Ectodermal cell (in vitro differentiated cells): ENCODE measurements at regions not wholly inside any gene's neighbourhood (a gene's known extent, or its start where the extent isn't known, plus 50 kb on each side); places are given as distances from the start of the nearest gene placed in this dataset.

Source experiments
- H3K27ac ChIP-seq: 2 replicates; pipeline ENCODE4 v1.7.0; 2013; ENCODE audit warnings: mild to moderate bottlenecking, low read depth, low read length; ENCODE audit not compliant: insufficient read depth, poor library complexity, severe bottlenecking
- H3K27me3 ChIP-seq: 2 replicates; pipeline ENCODE4 v1.7.0; 2013; ENCODE audit warnings: mild to moderate bottlenecking, low read length; ENCODE audit not compliant: insufficient read depth, control insufficient read depth, poor library complexity, severe bottlenecking
- H3K36me3 ChIP-seq: one replicate; pipeline ENCODE4 v1.7.0; 2013; ENCODE audit warnings: low read length; ENCODE audit not compliant: control insufficient read depth, insufficient read depth
- H3K4me1 ChIP-seq: one replicate; pipeline ENCODE4 v1.7.0; 2013; ENCODE audit warnings: low read length; ENCODE audit not compliant: control insufficient read depth, insufficient read depth
- H3K4me3 ChIP-seq: 2 replicates; pipeline ENCODE4 v1.7.0; 2013; ENCODE audit warnings: low read depth, low read length, control low read depth; ENCODE audit not compliant: insufficient read depth
- H3K9me3 ChIP-seq: 2 replicates; pipeline ENCODE4 v1.7.0; 2013; ENCODE audit warnings: mild to moderate bottlenecking, low read length, moderate library complexity; ENCODE audit not compliant: control insufficient read depth
- WGBS, 2 experiments: methylation state at CpG; one replicate each; pipeline ENCODE4 v1.1.7; 2013; ENCODE audit warnings: missing lambda C conversion rate in 2 of 2; 5-methylcytosine and 5-hydroxymethylcytosine counted together

DNA sequence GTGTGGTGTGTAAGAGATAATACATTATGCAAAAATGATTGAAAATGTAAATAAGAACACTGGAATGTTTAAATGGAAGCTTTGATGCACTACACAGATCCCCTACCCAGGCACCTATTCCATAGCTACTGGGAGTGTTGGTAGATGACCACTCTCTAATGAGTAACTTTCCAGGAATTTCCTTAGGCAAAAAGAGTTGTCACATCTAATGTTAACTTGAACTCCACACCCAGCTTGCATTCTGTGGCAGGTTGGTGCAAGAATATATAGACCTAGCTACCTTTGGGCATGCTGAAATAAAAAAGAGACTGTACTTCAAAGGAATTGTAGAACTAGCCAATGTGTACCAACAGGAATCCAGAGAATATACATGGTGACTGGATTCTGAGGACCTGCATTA is 1254.2 kb upstream of the EYS start:
- H3K4me3 ChIP-seq: no peak overlapping the region
- H3K4me1 ChIP-seq: no peaks in the 10 kb centered on the region
- H3K27me3 ChIP-seq: no peaks in the 10 kb centered on the region
- H3K9me3 ChIP-seq: no peaks in the 10 kb centered on the region
- no peak overlapping the region for H3K27ac ChIP-seq
- no peaks in the 10 kb centered on the region for H3K36me3 ChIP-seq

DNA sequence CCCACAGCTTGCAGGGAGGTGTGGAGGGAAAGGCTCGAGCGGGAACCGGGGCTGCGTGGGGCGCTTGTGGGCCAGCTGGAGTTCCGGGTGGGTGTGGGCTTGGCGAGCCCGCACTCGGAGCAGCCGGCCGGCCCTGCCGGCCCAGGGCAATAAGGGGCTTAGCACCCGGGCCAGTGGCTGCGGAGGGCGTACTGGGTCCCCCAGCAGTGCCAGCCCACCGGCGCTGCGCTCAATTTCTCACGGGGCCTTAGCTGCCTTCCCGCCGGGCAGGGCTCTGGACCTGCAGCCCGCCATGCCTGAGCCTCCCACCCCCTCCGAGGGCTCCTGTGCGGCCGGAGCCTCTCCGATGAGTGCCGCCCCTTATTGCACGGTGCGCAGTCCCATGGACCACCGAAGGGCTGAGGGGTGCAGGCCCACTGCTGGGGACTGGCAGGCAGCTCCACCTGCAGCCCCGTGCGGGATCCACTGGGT is 1242.2 kb upstream of the EYS start:
- Histone ChIP-seq H3K36me3 (no peaks in the 10 kb centered on the region), H3K4me1 (no peaks in the 10 kb centered on the region), H3K27me3 (no peaks in the 10 kb centered on the region), H3K4me3 (no peak overlapping the region), H3K9me3 (no peaks in the 10 kb centered on the region), H3K27ac (no peak overlapping the region)
- WGBS, 2 experiments: 96 to 97% methylated on average over 32 of the region's 32 CpGs

GRCh38 chr6:66948106-66948505 is 1241.1 kb upstream of the EYS start:
- Histone ChIP-seq H3K4me3 (no peak overlapping the region), H3K27me3 (no peaks in the 10 kb centered on the region), H3K9me3 (no peaks in the 10 kb centered on the region), H3K4me1 (no peaks in the 10 kb centered on the region), H3K36me3 (no peaks in the 10 kb centered on the region), H3K27ac (no peak overlapping the region)
- 14 to 50% methylated on average over 1 to 2 of the region's 2 CpGs for WGBS, 2 experiments

DNA sequence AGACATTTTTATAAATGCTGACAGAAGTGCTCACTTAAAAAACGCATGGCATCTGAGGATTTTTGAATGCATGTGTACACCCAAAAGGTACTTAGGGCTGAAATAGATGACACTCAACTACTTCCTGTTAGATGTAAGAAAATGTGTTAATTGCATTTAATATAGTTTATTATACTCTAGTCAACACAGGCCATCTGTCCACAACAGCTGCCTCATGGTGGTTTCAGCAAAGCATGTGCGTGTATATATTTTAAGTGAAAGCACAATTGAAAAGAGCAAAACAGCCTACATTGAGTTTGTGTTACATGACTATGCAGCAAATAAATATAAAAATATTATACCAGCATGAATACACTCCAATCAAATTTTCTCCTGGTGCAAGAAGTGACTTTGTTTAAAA is 1233.0 kb upstream of the EYS start:
- WGBS, 2 experiments: 97 to 100% methylated on average over 1 to 2 of the region's 2 CpGs
- Histone ChIP-seq H3K36me3 (no peaks in the 10 kb centered on the region), H3K4me3 (no peak overlapping the region), H3K9me3 (no peaks in the 10 kb centered on the region), H3K27me3 (no peaks in the 10 kb centered on the region), H3K4me1 (no peaks in the 10 kb centered on the region), H3K27ac (no peak overlapping the region)

DNA sequence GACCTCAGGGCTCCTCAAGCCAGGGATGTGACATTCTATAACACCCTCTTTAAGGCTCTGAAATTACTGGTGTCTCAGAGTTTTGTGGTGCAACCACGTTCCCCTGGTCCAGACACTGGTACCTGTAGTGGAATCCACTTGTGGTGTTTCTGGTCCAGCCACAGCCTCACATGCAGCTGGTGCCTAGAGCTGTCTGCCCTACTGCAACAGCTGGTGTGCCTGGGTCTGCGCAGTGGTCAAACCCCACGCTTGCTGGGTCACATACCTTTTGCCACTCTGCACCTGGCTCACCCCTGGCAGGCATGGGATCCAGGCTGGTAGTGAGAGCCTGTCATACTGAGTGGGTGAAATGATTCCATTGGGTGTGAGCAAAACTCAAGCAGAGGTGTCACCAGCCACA is 1230.2 kb upstream of the EYS start:
- Histone ChIP-seq H3K9me3 (no peaks in the 10 kb centered on the region), H3K36me3 (no peaks in the 10 kb centered on the region), H3K4me1 (no peaks in the 10 kb centered on the region), H3K27ac (no peak overlapping the region), H3K4me3 (no peak overlapping the region), H3K27me3 (no peaks in the 10 kb centered on the region)
- 87 to 91% methylated on average over 3 of the region's 3 CpGs for WGBS, 2 experiments

DNA sequence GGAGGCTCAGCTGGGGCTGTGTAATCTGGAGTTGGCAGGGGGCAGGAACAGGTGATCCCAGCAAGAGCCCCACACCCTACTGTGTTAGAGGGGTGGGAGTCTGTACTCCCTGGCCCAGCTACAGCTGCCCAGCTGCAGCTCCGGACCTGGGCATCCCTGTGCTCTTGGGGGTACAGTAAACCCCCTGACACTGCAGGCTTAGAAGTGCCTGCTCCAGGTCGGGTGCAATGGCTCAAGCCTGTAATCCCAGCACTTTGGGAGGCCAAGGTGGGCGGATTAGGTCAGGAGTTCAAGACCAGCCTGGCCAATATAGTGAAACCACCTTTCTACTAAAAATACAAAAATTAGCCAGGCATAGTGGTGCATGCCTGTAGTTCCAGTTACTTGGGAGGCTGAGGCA is 1228.6 kb upstream of the EYS start:
- Histone ChIP-seq H3K4me1 (no peaks in the 10 kb centered on the region), H3K36me3 (no peaks in the 10 kb centered on the region), H3K4me3 (no peak overlapping the region), H3K27me3 (no peaks in the 10 kb centered on the region), H3K27ac (no peak overlapping the region), H3K9me3 (no peaks in the 10 kb centered on the region)
- WGBS, 2 experiments: 86 to 92% methylated on average over 3 of the region's 3 CpGs

DNA sequence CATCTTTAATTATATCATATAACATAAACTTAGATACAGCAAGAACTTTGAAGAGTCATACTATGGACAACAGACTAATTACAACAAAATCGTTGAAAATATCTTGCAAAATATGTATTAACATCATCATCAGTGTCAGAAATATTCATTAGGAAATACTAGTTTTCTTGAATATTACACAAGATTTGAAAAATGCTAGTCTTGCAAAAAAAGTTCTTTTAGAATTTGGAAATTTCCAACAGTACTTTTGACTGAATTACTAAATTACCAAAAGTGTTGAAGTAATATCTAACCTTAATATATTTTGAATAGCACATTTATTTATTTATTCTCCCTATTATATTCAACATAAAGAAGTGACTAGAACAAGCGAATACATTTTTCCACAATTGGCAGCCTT is 1224.8 kb upstream of the EYS start:
- Histone ChIP-seq H3K27ac (no peak overlapping the region), H3K9me3 (no peaks in the 10 kb centered on the region), H3K4me3 (no peak overlapping the region), H3K4me1 (no peaks in the 10 kb centered on the region), H3K36me3 (no peaks in the 10 kb centered on the region), H3K27me3 (no peaks in the 10 kb centered on the region)
- 90 to 93% methylated on average over 1 to 2 of the region's 2 CpGs for WGBS, 2 experiments

- 83 to 88% methylated on average over 1 to 2 of the region's 2 CpGs for WGBS, 2 experiments
- H3K9me3 ChIP-seq: peaks cover 7% of the 10 kb centered on the region
- no peak overlapping the region for H3K4me3 ChIP-seq
- H3K27ac ChIP-seq: no peak overlapping the region
- H3K36me3 ChIP-seq: no peaks in the 10 kb centered on the region
- no peaks in the 10 kb centered on the region for H3K4me1 ChIP-seq
- no peaks in the 10 kb centered on the region for H3K27me3 ChIP-seq
Measured at GRCh38 chr6:66930559-66931290, 1223.7 kb upstream of the EYS start.

DNA sequence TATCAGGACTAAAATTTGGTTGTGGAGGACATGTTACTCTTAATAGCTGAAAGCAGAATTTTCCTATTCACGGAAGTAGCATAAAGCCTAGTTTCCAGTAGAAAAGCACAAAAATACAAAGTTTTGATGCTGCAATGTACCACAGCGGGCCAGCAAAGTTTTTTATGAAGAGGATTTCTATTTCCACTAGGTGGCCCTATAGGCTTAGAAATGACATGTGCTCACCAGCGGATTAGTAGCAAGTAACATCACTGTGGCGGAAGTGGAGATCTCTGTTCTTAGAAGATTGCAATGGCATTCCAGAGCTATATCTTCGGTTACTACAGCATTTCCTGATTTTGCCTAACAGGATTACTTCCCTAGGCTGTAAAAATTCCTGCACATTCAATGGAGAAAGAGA is 1219.0 kb upstream of the EYS start:
- WGBS, 2 experiments: 91 to 94% methylated on average over 5 of the region's 5 CpGs
- Histone ChIP-seq H3K4me1 (no peaks in the 10 kb centered on the region), H3K4me3 (no peak overlapping the region), H3K36me3 (no peaks in the 10 kb centered on the region), H3K9me3 (peaks cover 12% of the 10 kb centered on the region), H3K27me3 (no peaks in the 10 kb centered on the region), H3K27ac (no peak overlapping the region)

- Histone ChIP-seq H3K27ac (no peak overlapping the region), H3K9me3 (no peaks in the 10 kb centered on the region), H3K4me3 (no peak overlapping the region), H3K4me1 (no peaks in the 10 kb centered on the region), H3K36me3 (no peaks in the 10 kb centered on the region), H3K27me3 (no peaks in the 10 kb centered on the region)
- 93% methylated on average over 1 of the region's 2 CpGs; no CpG with 5 or more reads in 1 of the 2 experiments for WGBS, 2 experiments
Measured at GRCh38 chr6:66913657-66914056, 1206.6 kb upstream of the EYS start.

GRCh38 chr6:66902457-66902856 is 1195.4 kb upstream of the EYS start:
- H3K27me3 ChIP-seq: no peaks in the 10 kb centered on the region
- H3K4me1 ChIP-seq: no peaks in the 10 kb centered on the region
- no peaks in the 10 kb centered on the region for H3K36me3 ChIP-seq
- 37 to 40% methylated on average over 4 of the region's 4 CpGs for WGBS, 2 experiments
- no peak overlapping the region for H3K4me3 ChIP-seq
- H3K27ac ChIP-seq: no peak overlapping the region
- H3K9me3 ChIP-seq: peaks cover 2% of the 10 kb centered on the region
